ENCODE measurements at regions not wholly inside any gene's neighbourhood (a gene's known extent, or its start where the extent isn't known, plus 50 kb on each side); places are given as distances from the start of the nearest gene placed in this dataset.

DNA sequence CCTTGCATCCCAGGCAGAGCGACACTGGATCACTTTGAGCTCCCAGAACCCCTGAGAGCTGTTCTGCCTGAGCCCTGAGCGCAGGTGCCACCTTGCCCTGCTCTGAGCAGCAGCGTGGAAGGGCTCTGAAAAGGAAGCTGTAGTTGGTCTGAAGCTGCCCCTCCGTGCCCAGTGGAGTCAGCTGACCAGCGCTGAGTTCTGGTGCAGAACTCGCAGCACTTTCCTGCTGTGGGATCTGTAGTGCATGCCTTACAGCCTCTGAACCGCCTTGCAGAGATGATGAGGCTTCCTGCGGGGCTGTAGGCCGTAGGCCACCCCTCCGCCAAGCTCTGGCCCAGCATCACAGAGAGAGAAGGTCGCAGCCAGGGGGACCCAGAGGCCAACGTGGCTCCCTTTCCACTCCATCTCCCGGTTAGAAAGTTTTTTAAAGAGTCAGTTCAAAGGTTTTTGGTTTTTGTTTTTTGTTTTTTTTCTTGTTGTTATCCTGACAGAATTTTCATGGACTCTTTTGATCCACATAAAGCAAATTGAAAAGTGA, 158.3 kb upstream of the CST7 start:
- TF ChIP-seq EP300 (IDR thresholded peaks at IDR 0.05) (no peak), POLR2A (IDR thresholded peaks at IDR 0.05) (no peak)
- TF ChIP-seq, protein P1, sequence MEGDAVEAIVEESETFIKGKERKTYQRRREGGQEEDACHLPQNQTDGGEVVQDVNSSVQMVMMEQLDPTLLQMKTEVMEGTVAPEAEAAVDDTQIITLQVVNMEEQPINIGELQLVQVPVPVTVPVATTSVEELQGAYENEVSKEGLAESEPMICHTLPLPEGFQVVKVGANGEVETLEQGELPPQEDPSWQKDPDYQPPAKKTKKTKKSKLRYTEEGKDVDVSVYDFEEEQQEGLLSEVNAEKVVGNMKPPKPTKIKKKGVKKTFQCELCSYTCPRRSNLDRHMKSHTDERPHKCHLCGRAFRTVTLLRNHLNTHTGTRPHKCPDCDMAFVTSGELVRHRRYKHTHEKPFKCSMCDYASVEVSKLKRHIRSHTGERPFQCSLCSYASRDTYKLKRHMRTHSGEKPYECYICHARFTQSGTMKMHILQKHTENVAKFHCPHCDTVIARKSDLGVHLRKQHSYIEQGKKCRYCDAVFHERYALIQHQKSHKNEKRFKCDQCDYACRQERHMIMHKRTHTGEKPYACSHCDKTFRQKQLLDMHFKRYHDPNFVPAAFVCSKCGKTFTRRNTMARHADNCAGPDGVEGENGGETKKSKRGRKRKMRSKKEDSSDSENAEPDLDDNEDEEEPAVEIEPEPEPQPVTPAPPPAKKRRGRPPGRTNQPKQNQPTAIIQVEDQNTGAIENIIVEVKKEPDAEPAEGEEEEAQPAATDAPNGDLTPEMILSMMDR (IDR thresholded peaks at IDR 0.05), result no peak
- WGBS, 3 donors, result 72 to 79% (median 75%) methylated on average over 13 of the region's 13 CpGs
- Histone ChIP-seq H3K9me3 (no peaks in the 10 kb centered on the region), H3K27ac (no peak overlapping the region), H3K27me3 (no peaks in the 10 kb centered on the region), H3K4me1 (ENCODE audit: insufficient read depth) (no peaks in the 10 kb centered on the region), H3K4me3 (no peak overlapping the region), H3K36me3 (no peaks in the 10 kb centered on the region)
- no peak for DNase-seq
- intact Hi-C loops (cut with DNase I), result loop anchor here in 2 of 4 donors (5.0 to 10.0 kb wide), 2 partner anchors 104 to 181 kb away; no protein-coding TSS in a partner anchor

DNA sequence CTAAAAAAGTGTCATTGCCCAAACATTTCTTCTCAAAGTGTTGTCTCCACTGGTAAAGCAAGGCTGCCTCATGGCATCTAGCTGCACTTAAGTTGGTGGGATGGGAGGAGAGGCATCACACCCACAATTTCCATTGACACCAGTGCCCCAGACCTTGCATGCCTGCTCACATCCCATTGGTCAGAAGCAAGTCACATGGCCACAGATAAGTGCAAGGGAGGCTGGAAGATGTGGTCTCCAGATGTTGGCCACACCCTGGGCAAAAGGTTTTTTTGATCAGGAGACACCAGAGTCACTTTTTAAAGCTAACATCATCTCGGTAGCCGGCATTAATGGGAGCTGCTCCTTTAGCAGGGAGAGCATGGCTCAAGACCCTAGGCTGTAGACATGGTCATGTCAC, 157.1 kb upstream of the CST7 start:
- intact Hi-C loops (cut with DNase I), result loop anchor here in 2 of 4 donors (5.0 to 10.0 kb wide), 2 partner anchors 103 to 180 kb away; no protein-coding TSS in a partner anchor
- no peak overlapping the region for H3K4me3 ChIP-seq
- H3K27me3 ChIP-seq, result no peaks in the 10 kb centered on the region
- no peak for DNase-seq
- WGBS, 3 donors, result 79 to 97% (median 95%) methylated on average over 2 of the region's 2 CpGs
- no peaks in the 10 kb centered on the region for H3K36me3 ChIP-seq
- TF ChIP-seq EP300 (IDR thresholded peaks at IDR 0.05), result no peak
- TF ChIP-seq, protein P1 (IDR thresholded peaks at IDR 0.05), result no peak
- H3K9me3 ChIP-seq, result no peaks in the 10 kb centered on the region
- no peaks in the 10 kb centered on the region for H3K4me1 ChIP-seq (ENCODE audit: insufficient read depth)
- H3K27ac ChIP-seq, result no peak overlapping the region

DNA sequence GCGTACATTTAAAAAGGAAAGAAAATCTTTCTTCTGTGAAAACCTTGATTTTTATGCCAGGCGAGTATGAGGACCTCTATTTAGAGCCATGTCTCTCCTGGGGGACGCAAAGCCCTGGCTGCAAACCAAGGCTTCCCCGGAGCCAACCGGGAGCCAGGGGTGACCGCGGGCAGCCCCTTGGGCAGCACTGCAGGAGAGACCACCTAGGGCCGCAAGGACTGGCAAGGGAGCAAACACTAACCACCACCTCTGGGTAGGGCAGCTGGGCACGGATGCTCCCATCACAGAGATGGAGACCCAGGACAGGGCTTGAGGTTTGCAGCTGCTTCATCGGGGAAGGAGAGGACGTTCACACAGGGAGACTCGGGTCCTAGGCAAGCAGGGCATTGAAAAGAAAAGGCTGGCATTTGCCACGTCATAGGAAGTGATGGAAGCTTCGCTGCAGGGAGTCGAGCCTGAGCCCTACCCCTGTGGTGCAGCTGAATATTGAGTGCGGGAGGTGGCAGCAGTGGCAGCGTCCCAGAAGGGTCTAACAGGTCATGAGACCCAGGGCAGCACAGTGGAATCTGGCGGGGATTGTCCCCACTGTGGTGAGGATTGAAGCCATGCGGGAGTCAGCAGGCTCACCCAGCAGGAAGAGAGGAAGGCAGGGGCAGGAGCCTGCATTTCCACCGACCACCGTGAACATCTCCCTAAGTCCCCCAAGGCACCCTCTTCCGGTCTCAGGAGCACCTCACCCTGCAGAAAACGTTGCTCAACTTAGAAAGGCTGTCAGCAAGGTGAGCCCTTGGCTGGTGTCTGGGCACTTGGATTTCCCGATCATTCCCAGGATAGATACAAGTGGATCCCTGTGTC, 156.2 kb upstream of the CST7 start:
- Histone ChIP-seq H3K4me1 (ENCODE audit: insufficient read depth) (no peaks in the 10 kb centered on the region), H3K9me3 (no peaks in the 10 kb centered on the region), H3K4me3 (no peak overlapping the region), H3K27ac (no peak overlapping the region), H3K27me3 (no peaks in the 10 kb centered on the region), H3K36me3 (no peaks in the 10 kb centered on the region)
- WGBS, 3 donors, result 85 to 89% (median 88%) methylated on average over 24 of the region's 24 CpGs
- TF ChIP-seq, protein P1 (IDR thresholded peaks at IDR 0.05), result no peak
- TF ChIP-seq POLR2A (IDR thresholded peaks at IDR 0.05), result no peak
- TF ChIP-seq EP300 (IDR thresholded peaks at IDR 0.05), result no peak
- intact Hi-C loops (cut with DNase I), result loop anchor here in 2 of 4 donors (5.0 to 10.0 kb wide), 2 partner anchors 102 to 179 kb away; no protein-coding TSS in a partner anchor
- no peak for DNase-seq

DNA sequence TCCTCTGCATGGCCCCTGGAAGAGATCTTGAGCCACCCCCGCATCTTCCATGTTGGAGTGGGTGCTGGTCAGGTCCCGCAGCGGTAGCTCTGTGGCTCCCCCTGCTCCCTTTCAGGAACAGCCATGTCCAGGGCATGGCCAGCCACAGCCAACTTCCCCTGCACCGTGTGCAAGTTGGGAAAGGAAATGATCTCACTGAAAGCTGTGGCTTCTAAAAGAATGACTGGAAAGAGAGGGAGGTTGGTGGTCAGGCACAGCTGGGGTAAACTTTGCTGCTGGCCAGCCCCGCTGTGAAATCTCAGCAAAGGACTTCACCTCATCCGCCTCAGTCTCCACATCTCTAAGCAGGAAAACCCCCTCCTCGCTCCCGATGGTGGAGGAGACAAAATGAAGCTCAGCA, 153.6 kb upstream of the CST7 start:
- WGBS, 3 donors, result 70 to 73% (median 71%) methylated on average over 8 of the region's 8 CpGs
- Histone ChIP-seq H3K4me1 (ENCODE audit: insufficient read depth) (no peaks in the 10 kb centered on the region), H3K36me3 (no peaks in the 10 kb centered on the region), H3K4me3 (no peak overlapping the region), H3K27me3 (no peaks in the 10 kb centered on the region), H3K9me3 (no peaks in the 10 kb centered on the region), H3K27ac (no peak overlapping the region)
- intact Hi-C loops (cut with DNase I), result loop anchor here in 1 of 4 donors (10.0 kb wide), 1 partner anchor 99 kb away; no protein-coding TSS in a partner anchor
- TF ChIP-seq POLR2A (IDR thresholded peaks at IDR 0.05), result no peak
- TF ChIP-seq EP300 (IDR thresholded peaks at IDR 0.05), result no peak
- TF ChIP-seq, protein P1 (IDR thresholded peaks at IDR 0.05), result no peak
- DNase-seq, result no peak

Data from ovary (tissue), 7 donors.